Mucosa of descending colon (tissue), 3 donors: ENCODE measurements at regions not wholly inside any gene's neighbourhood (a gene's known extent, or its start where the extent isn't known, plus 50 kb on each side); places are given as distances from the start of the nearest gene placed in this dataset.

Source experiments
- ATAC-seq: fragments of 200-7000 bp; cut with Tn5 transposase; one replicate; pipeline ENCODE4 v1.9.1; 2020; ENCODE audit warnings: mild to moderate bottlenecking, moderate library complexity
- DNase-seq, 3 donors: peaks; one replicate each; pipeline ENCODE4 v3.0.0-alpha.2; 2020
- H3K36me3 ChIP-seq: fragments of 200-600 bp; one replicate; pipeline ENCODE4 v1.8.0; 2021; ENCODE audit warnings: low read depth, mild to moderate bottlenecking
- H3K4me1 ChIP-seq: fragments of 200-600 bp; one replicate; pipeline ENCODE4 v1.8.0; 2021; ENCODE audit warnings: low read depth, mild to moderate bottlenecking
- H3K4me3 ChIP-seq: fragments of 200-600 bp; one replicate; pipeline ENCODE4 v1.8.0; 2021; ENCODE audit warnings: mild to moderate bottlenecking
- H3K9me3 ChIP-seq: fragments of 200-600 bp; one replicate; pipeline ENCODE4 v1.8.0; 2021; ENCODE audit warnings: mild to moderate bottlenecking
- intact Hi-C, 2 donors: fragments of 100-400 bp; cut with DNase I in 1 of 2; cut with micrococcal nuclease in 1 of 2; formaldehyde crosslinking; loops; one replicate each; pipeline versions ENCODE4 v1.11.0 to v1.11.1; 2022; cut with DNase I, micrococcal nuclease
- TF ChIP-seq, protein P1 (sequence below): fragments of 200-600 bp; IDR thresholded peaks from one replicate; pipeline ENCODE4 v1.8.0; 2022; ENCODE audit warnings: antibody characterized with exemption, mild to moderate bottlenecking
- donor health status: DM: no; HTN: no; CAD: no; lungs with moderate emphysema.
- donor health status: DM: no; HTN: no; CAD: no.
- donor health status: DM: no; HTN: yes; CAD: no.

DNA sequence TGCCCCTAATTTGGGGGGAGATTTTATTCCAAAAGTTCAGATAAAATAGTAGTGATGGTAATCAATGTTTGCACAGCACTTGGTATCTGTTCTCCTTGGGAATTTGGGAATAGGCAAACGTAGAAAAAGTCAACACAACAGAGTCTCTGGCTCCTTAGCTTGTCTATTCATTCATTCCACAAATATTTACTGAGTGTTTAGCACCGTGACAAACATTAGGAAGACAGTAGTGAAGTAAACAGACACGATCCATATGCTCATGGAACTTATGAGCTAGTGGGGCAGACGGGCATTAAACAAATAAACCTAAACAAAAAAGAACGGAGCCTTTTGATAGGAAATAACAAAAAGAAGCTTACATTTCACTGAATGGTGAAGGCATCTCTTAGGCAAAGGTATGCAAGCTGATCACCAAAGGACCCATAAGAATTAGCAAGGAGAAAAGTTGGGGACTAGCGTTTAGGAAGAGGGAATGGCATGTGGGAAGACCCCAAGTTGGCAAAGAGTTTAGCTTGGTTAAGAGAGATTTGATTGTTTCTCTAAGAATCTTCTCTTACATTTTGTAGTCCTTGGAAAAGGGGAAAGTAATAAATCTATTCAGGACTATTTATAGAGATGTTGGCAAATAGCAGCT, 243.9 kb upstream of the NPY start:
- Histone ChIP-seq H3K36me3 (no peaks in the 10 kb centered on the region), H3K4me1 (no peaks in the 10 kb centered on the region), H3K4me3 (no peak overlapping the region), H3K9me3 (no peaks in the 10 kb centered on the region)
- ATAC-seq = no peak
- intact Hi-C loops = no loop called here
- DNase-seq = no peak
- TF ChIP-seq, protein P1, sequence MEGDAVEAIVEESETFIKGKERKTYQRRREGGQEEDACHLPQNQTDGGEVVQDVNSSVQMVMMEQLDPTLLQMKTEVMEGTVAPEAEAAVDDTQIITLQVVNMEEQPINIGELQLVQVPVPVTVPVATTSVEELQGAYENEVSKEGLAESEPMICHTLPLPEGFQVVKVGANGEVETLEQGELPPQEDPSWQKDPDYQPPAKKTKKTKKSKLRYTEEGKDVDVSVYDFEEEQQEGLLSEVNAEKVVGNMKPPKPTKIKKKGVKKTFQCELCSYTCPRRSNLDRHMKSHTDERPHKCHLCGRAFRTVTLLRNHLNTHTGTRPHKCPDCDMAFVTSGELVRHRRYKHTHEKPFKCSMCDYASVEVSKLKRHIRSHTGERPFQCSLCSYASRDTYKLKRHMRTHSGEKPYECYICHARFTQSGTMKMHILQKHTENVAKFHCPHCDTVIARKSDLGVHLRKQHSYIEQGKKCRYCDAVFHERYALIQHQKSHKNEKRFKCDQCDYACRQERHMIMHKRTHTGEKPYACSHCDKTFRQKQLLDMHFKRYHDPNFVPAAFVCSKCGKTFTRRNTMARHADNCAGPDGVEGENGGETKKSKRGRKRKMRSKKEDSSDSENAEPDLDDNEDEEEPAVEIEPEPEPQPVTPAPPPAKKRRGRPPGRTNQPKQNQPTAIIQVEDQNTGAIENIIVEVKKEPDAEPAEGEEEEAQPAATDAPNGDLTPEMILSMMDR = no peak

DNA sequence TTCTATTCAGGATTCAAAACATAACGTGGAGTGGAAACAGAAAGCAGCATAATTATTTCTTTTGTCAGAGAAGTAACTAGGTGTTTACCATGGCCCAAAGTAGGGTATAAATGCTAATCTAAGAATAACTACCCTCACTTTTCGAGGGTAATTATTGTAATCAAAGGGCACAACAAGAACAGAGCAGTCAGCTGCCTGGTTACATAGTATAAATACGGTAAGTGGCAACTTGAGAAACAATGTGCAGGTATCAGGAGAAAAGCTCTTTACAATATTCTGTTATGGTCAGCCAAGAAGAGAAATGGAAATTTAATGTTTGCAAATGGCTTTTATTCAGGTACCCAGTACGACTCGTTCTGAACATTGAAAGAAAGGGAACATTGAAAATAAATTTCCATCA, 242.0 kb upstream of the NPY start:
- H3K4me3 ChIP-seq = no peak overlapping the region
- ATAC-seq (no peak), DNase-seq (no peak)
- H3K4me1 ChIP-seq = no peaks in the 10 kb centered on the region
- H3K9me3 ChIP-seq = no peaks in the 10 kb centered on the region
- TF ChIP-seq, protein P1 = no peak
- no peaks in the 10 kb centered on the region for H3K36me3 ChIP-seq
- intact Hi-C loops = no loop called here

DNA sequence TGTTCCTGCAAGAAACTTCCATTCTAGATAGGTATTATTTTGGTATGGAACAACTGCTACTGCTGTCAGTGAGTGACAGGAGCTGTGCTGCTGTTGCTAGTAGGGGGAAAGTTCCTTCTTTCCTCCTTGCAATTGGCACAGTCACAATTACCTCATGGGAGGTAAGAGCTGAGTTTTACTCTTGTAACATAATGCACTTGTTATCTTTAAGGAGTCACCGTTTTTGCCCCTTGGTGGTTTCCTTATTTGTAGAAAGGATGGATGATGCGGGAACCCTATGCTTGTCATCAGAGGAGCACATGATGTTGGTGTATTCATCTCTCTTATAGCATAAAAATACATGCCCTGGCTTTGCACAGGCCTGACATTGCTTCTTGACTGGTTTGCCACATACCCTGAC, 234.7 kb upstream of the NPY start:
- intact Hi-C loops = no loop called here
- TF ChIP-seq, protein P1 = no peak
- H3K4me1 ChIP-seq = no peaks in the 10 kb centered on the region
- no peak for DNase-seq
- no peaks in the 10 kb centered on the region for H3K9me3 ChIP-seq
- no peak overlapping the region for H3K4me3 ChIP-seq
- H3K36me3 ChIP-seq = no peaks in the 10 kb centered on the region
- no peak for ATAC-seq

DNA sequence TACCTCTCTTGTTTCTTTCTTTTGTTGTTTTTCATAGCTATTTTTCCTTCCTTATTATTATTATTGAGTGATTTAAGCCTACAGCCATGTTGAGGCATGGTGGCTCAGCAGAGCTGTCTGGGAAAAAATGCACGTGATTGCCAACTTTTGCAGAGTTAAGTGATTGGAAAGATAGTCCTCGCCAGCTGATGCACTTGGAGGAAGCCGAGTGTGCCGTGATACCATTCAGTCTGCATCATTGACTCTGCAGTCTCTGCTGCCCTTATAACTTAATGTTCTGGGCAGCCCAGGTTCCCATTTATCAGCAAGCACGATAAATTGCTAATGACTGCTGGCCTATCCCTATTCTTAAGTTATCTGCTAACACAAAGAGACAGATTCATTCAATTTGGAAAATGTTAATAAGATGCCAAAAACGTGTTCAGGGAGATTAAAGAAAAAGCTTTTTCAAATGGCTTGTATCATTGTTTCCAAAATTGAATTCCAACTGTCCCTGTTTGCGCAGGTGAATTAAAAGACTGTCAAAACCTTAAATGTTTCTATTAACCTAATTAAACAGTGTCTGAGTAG, 232.9 kb upstream of the NPY start:
- Histone ChIP-seq H3K9me3 (no peaks in the 10 kb centered on the region), H3K4me1 (no peaks in the 10 kb centered on the region), H3K36me3 (no peaks in the 10 kb centered on the region), H3K4me3 (no peak overlapping the region)
- DNase-seq (no peak), ATAC-seq (no peak)
- TF ChIP-seq, protein P1 = no peak
- intact Hi-C loops = no loop called here

DNA sequence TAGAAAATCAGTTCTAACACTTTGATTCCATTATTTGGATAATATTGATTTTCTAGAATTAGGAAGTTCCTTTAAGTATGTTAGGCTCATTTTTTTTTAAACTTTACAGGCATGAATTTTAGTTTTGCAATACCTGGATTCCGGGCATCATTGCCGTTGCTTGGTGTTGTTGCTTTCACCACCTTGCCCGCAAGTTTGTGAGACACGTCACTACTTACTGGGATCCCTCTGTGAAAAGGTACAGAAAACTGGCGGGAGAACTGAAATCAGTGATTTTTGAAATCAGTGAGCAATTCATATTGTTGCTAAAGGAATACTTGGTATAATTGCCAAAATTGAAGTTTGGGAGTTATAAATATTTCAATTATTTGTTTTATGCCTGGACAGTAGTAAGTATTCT, 232.3 kb upstream of the NPY start:
- ATAC-seq (no peak), DNase-seq (no peak)
- intact Hi-C loops = no loop called here
- H3K36me3 ChIP-seq = no peaks in the 10 kb centered on the region
- H3K4me3 ChIP-seq = no peak overlapping the region
- H3K9me3 ChIP-seq = no peaks in the 10 kb centered on the region
- H3K4me1 ChIP-seq = no peaks in the 10 kb centered on the region
- TF ChIP-seq, protein P1 = no peak
